HUES48 (cell line): ENCODE measurements at regions not wholly inside any gene's neighbourhood (a gene's known extent, or its start where the extent isn't known, plus 50 kb on each side); places are given as distances from the start of the nearest gene placed in this dataset.

Experiments used
- H3K27ac ChIP-seq: one replicate; pipeline ENCODE4 v1.7.0; 2013; ENCODE audit warnings: low read depth, low read length, inconsistent platforms
- H3K27me3 ChIP-seq: 2 replicates; pipeline ENCODE4 v1.6.1; 2013; ENCODE audit warnings: mild to moderate bottlenecking, low read length; ENCODE audit not compliant: control insufficient read depth, insufficient read depth
- H3K36me3 ChIP-seq: 2 replicates; pipeline ENCODE4 v1.6.1; 2013; ENCODE audit warnings: low read length; ENCODE audit not compliant: control insufficient read depth, insufficient read depth
- H3K4me1 ChIP-seq: 2 replicates; pipeline ENCODE4 v1.6.1; 2013; ENCODE audit warnings: mild to moderate bottlenecking, low read length; ENCODE audit not compliant: control insufficient read depth, insufficient read depth
- H3K4me3 ChIP-seq: 2 replicates; pipeline ENCODE4 v1.5.1; 2013; ENCODE audit warnings: mild to moderate bottlenecking, low read depth, low read length
- H3K9ac ChIP-seq: 2 replicates; pipeline ENCODE4 v1.6.1; 2013; ENCODE audit warnings: mild to moderate bottlenecking, low read depth, low read length, moderate library complexity
- H3K9me3 ChIP-seq: 2 replicates; pipeline ENCODE4 v1.6.1; 2013; ENCODE audit warnings: low read length; ENCODE audit not compliant: control insufficient read depth, insufficient read depth

- Histone ChIP-seq H3K27ac (no peak overlapping the region), H3K4me3 (no peak overlapping the region), H3K4me1 (no peaks in the 10 kb centered on the region), H3K27me3 (no peaks in the 10 kb centered on the region), H3K9ac (no peak overlapping the region), H3K9me3 (no peaks in the 10 kb centered on the region), H3K36me3 (no peaks in the 10 kb centered on the region)
These were observed 259.4 kb upstream of the BRINP3 start for GRCh38 chr1:190736971-190737590.

GRCh38 chr1:190738317-190738716, 260.7 kb upstream of the BRINP3 start:
- H3K27ac ChIP-seq, result no peak overlapping the region
- H3K36me3 ChIP-seq, result no peaks in the 10 kb centered on the region
- no peak overlapping the region for H3K4me3 ChIP-seq
- no peaks in the 10 kb centered on the region for H3K4me1 ChIP-seq
- H3K27me3 ChIP-seq, result no peaks in the 10 kb centered on the region
- no peaks in the 10 kb centered on the region for H3K9me3 ChIP-seq
- no peak overlapping the region for H3K9ac ChIP-seq

DNA sequence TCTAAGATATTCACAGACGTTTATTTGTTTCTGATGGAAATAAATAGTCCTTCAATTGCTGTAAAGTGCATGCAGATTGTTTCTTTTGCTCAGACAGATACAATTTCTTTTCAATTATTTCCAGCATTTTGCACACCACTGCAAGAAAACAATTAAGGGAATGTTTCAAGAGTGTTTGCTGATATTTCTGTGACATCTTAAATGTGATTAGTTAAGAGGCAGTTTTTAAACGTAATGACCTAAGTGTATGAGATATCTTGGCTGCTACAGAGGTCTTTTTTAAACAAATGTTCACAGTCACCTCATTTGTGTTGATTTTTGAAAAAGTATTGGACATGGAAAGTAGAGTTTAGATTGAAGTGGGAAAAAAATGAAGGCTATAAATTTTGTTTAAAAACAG, 262.3 kb upstream of the BRINP3 start:
- no peaks in the 10 kb centered on the region for H3K36me3 ChIP-seq
- H3K27ac ChIP-seq, result no peak overlapping the region
- no peaks in the 10 kb centered on the region for H3K4me1 ChIP-seq
- no peaks in the 10 kb centered on the region for H3K9me3 ChIP-seq
- H3K4me3 ChIP-seq, result no peak overlapping the region
- H3K9ac ChIP-seq, result no peak overlapping the region
- H3K27me3 ChIP-seq, result no peaks in the 10 kb centered on the region

GRCh38 chr1:190747704-190748103, 270.0 kb upstream of the BRINP3 start:
- no peak overlapping the region for H3K27ac ChIP-seq

GRCh38 chr1:190752131-190752530, 274.5 kb upstream of the BRINP3 start:
- Histone ChIP-seq H3K27ac (no peak overlapping the region), H3K9me3 (no peaks in the 10 kb centered on the region), H3K9ac (no peak overlapping the region), H3K27me3 (no peaks in the 10 kb centered on the region), H3K36me3 (no peaks in the 10 kb centered on the region), H3K4me3 (no peak overlapping the region), H3K4me1 (no peaks in the 10 kb centered on the region)

More at GRCh38 chr1:190747704-190748103, 270.0 kb upstream of the BRINP3 start:
- Histone ChIP-seq H3K27me3 (no peaks in the 10 kb centered on the region), H3K9me3 (no peaks in the 10 kb centered on the region), H3K4me1 (no peaks in the 10 kb centered on the region), H3K36me3 (no peaks in the 10 kb centered on the region), H3K4me3 (no peak overlapping the region), H3K9ac (no peak overlapping the region)

- Histone ChIP-seq H3K4me1 (no peaks in the 10 kb centered on the region), H3K9ac (no peak overlapping the region), H3K4me3 (no peak overlapping the region), H3K27me3 (no peaks in the 10 kb centered on the region), H3K9me3 (no peaks in the 10 kb centered on the region), H3K27ac (no peak overlapping the region), H3K36me3 (no peaks in the 10 kb centered on the region)
These were observed 277.0 kb upstream of the BRINP3 start for GRCh38 chr1:190754666-190755065.

- Histone ChIP-seq H3K9me3 (no peaks in the 10 kb centered on the region), H3K4me3 (no peak overlapping the region)
These were observed 282.1 kb upstream of the BRINP3 start for GRCh38 chr1:190759807-190760206.

DNA sequence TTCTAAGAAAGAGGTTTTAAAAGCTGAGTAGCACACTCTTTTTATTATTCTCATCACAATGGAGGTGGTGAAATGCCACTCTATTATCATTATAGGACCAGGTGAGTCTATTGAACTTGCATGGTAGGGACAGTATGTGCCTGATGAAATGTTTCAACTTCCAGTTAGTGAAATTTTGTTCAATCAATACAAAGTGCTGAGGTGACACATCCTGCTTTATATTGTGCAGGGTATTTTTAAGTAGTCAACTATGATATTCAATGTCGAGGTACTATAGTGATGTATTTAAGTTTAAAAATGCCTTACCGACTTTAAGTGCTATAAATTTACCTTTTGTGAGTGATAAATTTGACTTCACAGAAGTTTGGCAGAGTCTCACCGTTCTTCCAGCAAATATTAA, 284.7 kb upstream of the BRINP3 start:
- no peak overlapping the region for H3K4me3 ChIP-seq
- H3K9me3 ChIP-seq, result no peaks in the 10 kb centered on the region
- H3K36me3 ChIP-seq, result no peaks in the 10 kb centered on the region
- H3K9ac ChIP-seq, result no peak overlapping the region
- H3K27me3 ChIP-seq, result no peaks in the 10 kb centered on the region
- H3K27ac ChIP-seq, result no peak overlapping the region
- no peaks in the 10 kb centered on the region for H3K4me1 ChIP-seq

More at GRCh38 chr1:190759807-190760206, 282.1 kb upstream of the BRINP3 start:
- Histone ChIP-seq H3K27me3 (no peaks in the 10 kb centered on the region), H3K9ac (no peak overlapping the region), H3K36me3 (no peaks in the 10 kb centered on the region), H3K4me1 (no peaks in the 10 kb centered on the region), H3K27ac (no peak overlapping the region)

GRCh38 chr1:190792873-190793272, 315.2 kb upstream of the BRINP3 start:
- Histone ChIP-seq H3K36me3 (no peaks in the 10 kb centered on the region), H3K4me3 (no peak overlapping the region), H3K9me3 (no peaks in the 10 kb centered on the region), H3K27ac (no peak overlapping the region), H3K9ac (no peak overlapping the region), H3K27me3 (no peaks in the 10 kb centered on the region), H3K4me1 (no peaks in the 10 kb centered on the region)

- Histone ChIP-seq H3K4me1 (no peaks in the 10 kb centered on the region), H3K36me3 (no peaks in the 10 kb centered on the region), H3K9ac (no peak overlapping the region), H3K27ac (no peak overlapping the region), H3K27me3 (no peaks in the 10 kb centered on the region), H3K9me3 (no peaks in the 10 kb centered on the region), H3K4me3 (no peak overlapping the region)
These were observed 330.0 kb upstream of the BRINP3 start for GRCh38 chr1:190807629-190808028.

GRCh38 chr1:190808035-190808434, 330.4 kb upstream of the BRINP3 start:
- no peak overlapping the region for H3K27ac ChIP-seq
- H3K9ac ChIP-seq, result no peak overlapping the region
- no peaks in the 10 kb centered on the region for H3K27me3 ChIP-seq
- H3K9me3 ChIP-seq, result no peaks in the 10 kb centered on the region
- no peak overlapping the region for H3K4me3 ChIP-seq
- H3K36me3 ChIP-seq, result no peaks in the 10 kb centered on the region
- no peaks in the 10 kb centered on the region for H3K4me1 ChIP-seq
